Left cardiac atrium (tissue), 4 donors: ENCODE measurements at regions not wholly inside any gene's neighbourhood (a gene's known extent, or its start where the extent isn't known, plus 50 kb on each side); places are given as distances from the start of the nearest gene placed in this dataset.

Experiments used
- ATAC-seq, 2 donors: fragments of 200-7000 bp; cut with Tn5 transposase; one replicate each; pipeline ENCODE4 v1.9.1; 2020; ENCODE audit warnings: mild to moderate bottlenecking in 2 of 2, moderate library complexity in 2 of 2
- DNase-seq: peaks from one replicate; pipeline ENCODE4 v3.0.0-alpha.2; 2020
- intact Hi-C, 2 donors: fragments of 100-400 bp; cut with DNase I; formaldehyde crosslinking; loops; one replicate each; pipeline versions ENCODE4 v1.14.1 to v1.15.1; 2022 to 2023
- donor health status: DM: no; HTN: yes; CAD: no.
- donor health status: DM: no; HTN: yes; CAD: no; lungs with severe emphysema.
- donor health status: DM: yes; HTN: yes; CAD: no.
- donor health status: Dilated cardiomyopathy.

DNA sequence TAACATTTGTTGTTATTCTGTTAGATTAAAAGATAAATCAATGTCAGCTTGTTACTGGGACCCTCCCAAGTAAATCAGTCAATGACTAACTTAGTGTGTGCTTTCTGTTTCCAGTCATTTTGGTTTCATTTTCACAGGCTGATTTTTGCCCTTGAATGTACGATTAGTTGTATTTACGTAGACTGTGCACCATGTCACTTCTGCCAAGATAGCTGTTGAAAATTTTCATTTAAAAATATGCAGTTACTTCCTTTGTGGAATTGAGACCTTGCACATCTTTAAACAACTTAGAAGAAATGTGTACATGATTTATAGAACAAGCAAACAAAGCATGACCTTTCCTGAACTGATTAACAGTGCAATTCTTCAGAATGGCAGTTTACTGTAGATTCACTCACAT is 944.8 kb upstream of the CITED2 start:
- ATAC-seq, result no peak
- intact Hi-C loops, result no loop called here
- no peak for DNase-seq

DNA sequence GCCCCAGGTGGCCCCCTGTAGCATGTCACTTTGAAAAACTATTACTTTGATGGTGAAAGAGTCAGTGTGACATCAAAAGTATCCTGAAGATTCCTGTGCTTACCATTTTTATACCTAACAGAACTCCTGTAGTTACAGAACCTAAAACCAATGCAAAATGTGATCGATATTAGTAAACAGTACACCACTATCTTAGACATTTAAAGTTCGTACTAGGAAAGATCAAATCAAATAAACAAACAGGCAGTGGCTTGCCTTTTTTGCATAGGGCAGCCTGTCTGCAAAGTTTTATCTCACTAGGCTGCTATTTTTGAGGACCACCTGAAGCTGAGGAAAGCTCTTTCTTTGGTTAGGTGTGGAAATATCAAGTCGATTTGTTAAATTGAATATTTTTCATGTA is 944.0 kb upstream of the CITED2 start:
- ATAC-seq, result no peak
- intact Hi-C loops, result no loop called here
- no peak for DNase-seq

DNA sequence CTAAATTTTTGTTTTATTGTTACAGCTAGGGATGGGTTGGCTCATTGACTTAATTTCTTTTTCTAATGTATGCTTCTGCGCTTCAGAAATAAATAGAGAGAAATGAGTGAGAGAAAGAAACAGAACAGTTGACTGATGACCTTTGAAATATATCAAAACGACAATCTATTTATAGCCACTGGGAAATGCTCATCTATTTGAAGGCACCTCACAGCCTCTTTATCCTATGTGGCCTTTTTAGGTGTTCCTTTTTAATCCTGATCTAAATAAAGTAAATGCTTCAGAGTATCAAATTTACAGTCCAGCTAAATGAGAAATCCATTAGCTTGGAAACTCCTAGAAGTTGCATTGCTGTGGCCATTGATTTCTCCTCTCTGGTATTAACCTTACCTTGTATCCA is 943.5 kb upstream of the CITED2 start:
- DNase-seq, result no peak
- ATAC-seq, result no peak
- intact Hi-C loops, result no loop called here

GRCh38 chr6:140316966-140317365 is 942.5 kb upstream of the CITED2 start:
- intact Hi-C loops, result no loop called here
- no peak for ATAC-seq
- no peak for DNase-seq

DNA sequence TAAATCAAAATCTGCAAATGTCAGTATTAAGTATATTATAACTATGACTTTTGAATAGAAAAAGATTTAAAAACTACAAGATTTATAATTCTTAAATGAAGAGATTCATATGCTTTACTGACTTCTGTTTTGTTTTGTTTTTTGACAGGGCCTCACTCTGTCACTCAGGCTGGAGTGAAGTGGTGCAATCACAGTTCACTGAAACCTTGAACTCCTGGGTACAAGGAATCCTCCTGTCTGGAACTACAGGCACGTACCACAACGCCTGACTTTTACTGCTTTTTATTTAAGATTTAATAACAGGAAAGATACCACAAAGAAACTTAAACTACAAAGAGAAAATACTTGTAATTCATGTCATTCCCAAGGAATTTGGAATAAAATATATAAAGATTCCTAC is 940.2 kb upstream of the CITED2 start:
- no peak for ATAC-seq
- no peak for DNase-seq
- intact Hi-C loops, result no loop called here

DNA sequence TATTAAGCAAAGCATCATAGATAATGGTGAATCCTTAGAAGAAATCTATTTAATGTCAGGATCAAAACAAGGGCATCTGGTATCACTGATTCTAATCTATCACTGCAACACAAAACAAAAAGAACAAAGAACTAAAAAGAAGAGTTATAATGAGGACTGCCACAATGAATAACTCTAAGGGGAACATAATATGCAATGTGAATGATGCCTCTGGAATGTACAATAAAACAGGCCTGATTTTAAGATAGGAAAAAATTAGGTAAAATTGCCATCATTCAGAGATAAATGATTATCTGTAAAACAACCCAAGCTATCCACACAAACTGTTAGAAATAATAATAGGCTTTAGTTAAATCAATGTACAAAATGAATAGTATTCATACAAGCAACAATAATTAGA is 936.7 kb upstream of the CITED2 start:
- no peak for DNase-seq
- intact Hi-C loops, result no loop called here
- ATAC-seq, result no peak

- ATAC-seq, result peak; percentile 67 to 97
- peak; percentile 43 for DNase-seq
- intact Hi-C loops, result no loop called here
Observed at GRCh38 chr6:140303218-140303949, 928.9 kb upstream of the CITED2 start.

GRCh38 chr6:140300331-140300730 is 925.9 kb upstream of the CITED2 start:
- intact Hi-C loops, result no loop called here
- no peak for ATAC-seq

GRCh38 chr6:140289186-140289585 is 914.7 kb upstream of the CITED2 start:
- DNase-seq, result no peak
- no peak for ATAC-seq
- intact Hi-C loops, result no loop called here

More at GRCh38 chr6:140300331-140300730, 925.9 kb upstream of the CITED2 start:
- no peak for DNase-seq

GRCh38 chr6:140285998-140286690 is 911.7 kb upstream of the CITED2 start:
- no peak for ATAC-seq
- intact Hi-C loops, result no loop called here
- no peak for DNase-seq

DNA sequence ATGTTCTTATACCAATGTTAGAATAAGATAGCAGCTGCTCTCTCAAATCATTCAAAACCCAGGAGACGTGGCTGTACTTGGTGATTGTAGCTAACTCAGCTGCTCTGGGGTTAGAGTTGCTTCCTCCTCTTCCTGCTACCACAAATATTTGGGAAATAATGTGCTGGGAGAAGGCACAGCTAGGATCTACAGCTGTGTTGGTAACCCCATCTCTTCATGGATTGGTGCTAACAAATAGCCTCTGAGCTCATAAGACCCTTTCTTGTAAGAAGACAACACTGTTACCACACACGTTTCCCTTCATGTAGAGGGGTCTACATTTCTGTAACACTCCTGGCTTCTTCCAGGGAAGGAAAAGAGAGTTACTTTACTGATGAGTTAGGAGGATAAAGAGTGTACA is 911.0 kb upstream of the CITED2 start:
- no peak for DNase-seq
- peak in 1 of 2 donors; percentile 19 for ATAC-seq
- intact Hi-C loops, result no loop called here

DNA sequence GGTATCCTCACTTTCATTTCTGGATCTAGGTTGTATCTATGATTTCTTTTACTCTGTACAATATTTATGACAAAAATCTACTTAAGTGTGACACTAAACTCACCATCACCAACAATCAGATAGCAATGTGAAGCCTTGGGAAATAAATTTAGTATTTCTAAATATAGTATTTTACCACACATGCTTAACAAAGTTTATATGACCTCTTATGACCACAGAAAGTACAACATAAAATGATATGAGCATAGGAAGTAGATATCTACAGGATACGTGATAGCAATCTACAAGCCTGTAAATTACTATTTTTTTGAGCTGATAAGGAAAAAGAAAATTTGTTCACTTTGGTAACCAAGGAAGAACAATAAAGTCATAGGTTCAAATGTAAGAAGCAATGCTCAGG is 910.4 kb upstream of the CITED2 start:
- ATAC-seq, result no peak
- intact Hi-C loops, result no loop called here
- no peak for DNase-seq

GRCh38 chr6:140283197-140283596 is 908.7 kb upstream of the CITED2 start:
- no peak for DNase-seq
- intact Hi-C loops, result no loop called here

DNA sequence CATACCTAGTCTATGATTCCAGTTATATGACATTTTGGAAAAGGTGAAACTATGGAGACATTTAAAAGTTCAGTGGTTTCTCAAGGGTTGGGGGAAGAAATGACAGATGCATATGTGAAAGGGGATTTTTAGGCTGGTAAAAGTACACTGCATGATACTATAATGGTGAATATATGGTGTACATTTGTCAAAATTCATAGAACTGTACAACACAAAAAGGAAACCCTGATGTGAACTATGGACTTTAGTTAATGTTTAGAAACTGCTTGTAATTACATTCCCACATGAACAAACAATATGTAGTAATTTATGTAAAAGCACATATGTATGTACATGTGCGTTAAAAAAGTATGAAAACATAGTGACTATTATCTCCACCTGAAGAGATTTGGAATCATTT is 907.3 kb upstream of the CITED2 start:
- intact Hi-C loops, result no loop called here
- ATAC-seq (no peak), DNase-seq (no peak)

More at GRCh38 chr6:140283197-140283596, 908.7 kb upstream of the CITED2 start:
- no peak for ATAC-seq

GRCh38 chr6:140281236-140281635 is 906.8 kb upstream of the CITED2 start:
- DNase-seq, result no peak
- intact Hi-C loops, result no loop called here

DNA sequence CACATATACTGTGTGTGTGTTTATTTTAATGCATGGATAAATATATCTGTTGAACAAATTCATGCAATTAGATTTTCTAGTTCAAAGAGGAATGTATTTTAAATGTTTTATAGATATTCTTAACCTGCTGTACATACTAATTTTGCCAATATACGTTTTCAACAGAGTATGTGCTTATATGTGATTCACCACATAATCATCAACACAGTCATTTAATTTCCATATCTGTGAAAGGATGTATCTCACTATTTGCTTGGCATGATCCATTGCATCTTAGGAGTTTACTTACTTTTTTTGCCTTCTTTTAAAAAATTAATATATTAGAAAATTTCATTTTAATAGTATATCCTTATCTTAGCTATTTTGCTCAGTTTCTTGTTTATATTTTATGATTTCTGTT is 902.3 kb upstream of the CITED2 start:
- DNase-seq, result no peak
- no peak for ATAC-seq
- intact Hi-C loops, result no loop called here

More at GRCh38 chr6:140281236-140281635, 906.8 kb upstream of the CITED2 start:
- no peak for ATAC-seq

DNA sequence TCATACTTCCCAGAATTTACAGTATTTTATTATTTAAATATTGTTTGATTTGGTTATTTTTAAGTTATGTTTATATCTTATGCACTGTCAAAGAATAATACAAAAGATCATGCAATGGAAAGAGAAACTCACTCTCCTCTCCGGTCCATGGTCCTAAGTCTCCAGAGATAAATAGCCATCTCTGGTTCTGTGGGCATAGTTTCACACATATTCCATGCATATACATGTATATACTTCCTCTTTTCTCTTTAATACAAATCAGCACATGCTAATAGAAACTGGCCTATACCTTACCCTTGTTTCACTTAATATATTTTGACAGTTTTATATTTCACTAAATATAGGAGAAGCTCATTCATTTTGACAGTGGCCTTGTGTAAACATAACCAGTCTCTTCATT is 901.7 kb upstream of the CITED2 start:
- intact Hi-C loops, result no loop called here
- DNase-seq, result no peak
- no peak for ATAC-seq

- intact Hi-C loops, result no loop called here
- no peak for ATAC-seq
- no peak for DNase-seq
Observed at GRCh38 chr6:140275725-140276124, 901.3 kb upstream of the CITED2 start.

- no peak for ATAC-seq
- intact Hi-C loops, result no loop called here
Observed at GRCh38 chr6:140274548-140274947, 900.1 kb upstream of the CITED2 start.

DNA sequence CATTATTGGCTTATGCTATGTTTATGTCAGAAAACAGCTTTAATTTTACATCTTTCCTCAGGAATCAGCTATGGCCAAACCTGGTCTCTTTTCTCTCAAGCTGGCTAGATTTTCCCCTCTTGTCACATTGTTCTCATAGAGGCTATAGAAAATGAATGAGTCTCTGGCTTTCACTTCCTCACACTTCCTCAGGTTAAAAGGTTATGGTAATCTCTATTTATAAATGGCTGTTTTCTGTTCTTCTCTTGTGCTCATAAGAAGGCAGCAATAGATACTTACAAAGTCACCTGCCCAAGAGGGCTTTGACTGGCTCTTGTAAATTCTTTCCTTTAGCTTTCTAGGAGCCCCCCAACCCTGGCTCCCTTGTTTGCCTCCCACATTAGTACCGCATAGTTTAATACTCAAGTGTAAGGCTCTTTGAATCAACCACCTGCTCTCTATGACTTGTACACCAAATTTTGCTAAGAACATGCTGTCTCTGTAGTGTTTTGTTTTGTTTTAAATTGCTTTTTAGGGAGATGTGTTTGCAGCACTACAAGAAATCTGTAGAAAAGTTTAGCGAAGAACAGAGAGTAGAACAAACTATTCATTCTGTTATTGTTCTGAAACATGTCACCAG is 897.4 kb upstream of the CITED2 start:
- intact Hi-C loops, result no loop called here
- DNase-seq, result no peak
- peak in 1 of 2 donors; percentile 30 for ATAC-seq

More at GRCh38 chr6:140274548-140274947, 900.1 kb upstream of the CITED2 start:
- no peak for DNase-seq
